ES-I3 (cell line): ENCODE measurements at regions not wholly inside any gene's neighbourhood (a gene's known extent, or its start where the extent isn't known, plus 50 kb on each side); places are given as distances from the start of the nearest gene placed in this dataset.

Experiments
- H3K36me3 ChIP-seq: 2 replicates; pipeline ENCODE4 v1.6.1; 2013; ENCODE audit warnings: mild to moderate bottlenecking, low read length, control low read depth, moderate library complexity; ENCODE audit not compliant: insufficient read depth
- H3K4me1 ChIP-seq: 2 replicates; pipeline ENCODE4 v1.6.1; 2013; ENCODE audit warnings: mild to moderate bottlenecking, control low read depth, low read length; ENCODE audit not compliant: insufficient read depth
- H3K9ac ChIP-seq: 2 replicates; pipeline ENCODE4 v1.6.1; 2013; ENCODE audit warnings: low read depth, mild to moderate bottlenecking, low read length, moderate library complexity
- H3K9me3 ChIP-seq: 2 replicates; pipeline ENCODE4 v1.6.1; 2013; ENCODE audit warnings: mild to moderate bottlenecking, low read length, moderate library complexity; ENCODE audit not compliant: control insufficient read depth, insufficient read depth

- Histone ChIP-seq H3K4me1 (peaks cover 5% of the 10 kb centered on the region; the same call in 1 of the 2 replicates), H3K9ac (no peak overlapping the region), H3K36me3 (no peaks in the 10 kb centered on the region), H3K9me3 (no peaks in the 10 kb centered on the region)
Measured at GRCh38 chr13:59568306-59568705, 595.4 kb downstream of the DIAPH3 start.

- no peak overlapping the region for H3K9ac ChIP-seq
- peaks cover 5% of the 10 kb centered on the region; the same call in 1 of the 2 replicates for H3K4me1 ChIP-seq
- H3K36me3 ChIP-seq = no peaks in the 10 kb centered on the region
- H3K9me3 ChIP-seq = no peaks in the 10 kb centered on the region
Measured at GRCh38 chr13:59570204-59570603, 593.5 kb downstream of the DIAPH3 start.

DNA sequence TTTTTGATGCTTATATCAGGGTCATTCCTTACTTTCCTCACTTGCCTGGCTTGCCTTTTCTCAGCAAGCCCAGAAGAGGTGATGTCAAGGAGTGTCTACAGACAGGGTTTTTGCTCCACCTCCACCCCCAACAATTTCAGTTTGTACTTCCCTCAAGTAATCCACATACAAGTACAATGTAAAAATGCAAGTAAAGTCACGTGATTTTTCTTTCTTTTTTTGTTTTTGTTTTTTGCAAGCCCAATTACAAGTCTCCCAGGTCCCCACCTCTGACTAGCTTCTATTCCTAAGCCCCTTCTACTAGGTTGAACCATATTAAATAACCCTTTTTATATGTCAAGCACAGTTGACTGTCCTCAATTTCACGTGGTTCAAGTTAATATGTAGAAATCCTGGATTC is 579.6 kb downstream of the DIAPH3 start:
- Histone ChIP-seq H3K4me1 (peaks cover 29% of the 10 kb centered on the region), H3K36me3 (no peaks in the 10 kb centered on the region), H3K9me3 (no peaks in the 10 kb centered on the region), H3K9ac (no peak overlapping the region)

GRCh38 chr13:59584761-59585670 is 578.7 kb downstream of the DIAPH3 start:
- peaks cover 34% of the 10 kb centered on the region for H3K4me1 ChIP-seq
- H3K9ac ChIP-seq = no peak overlapping the region
- no peaks in the 10 kb centered on the region for H3K36me3 ChIP-seq
- H3K9me3 ChIP-seq = no peaks in the 10 kb centered on the region

DNA sequence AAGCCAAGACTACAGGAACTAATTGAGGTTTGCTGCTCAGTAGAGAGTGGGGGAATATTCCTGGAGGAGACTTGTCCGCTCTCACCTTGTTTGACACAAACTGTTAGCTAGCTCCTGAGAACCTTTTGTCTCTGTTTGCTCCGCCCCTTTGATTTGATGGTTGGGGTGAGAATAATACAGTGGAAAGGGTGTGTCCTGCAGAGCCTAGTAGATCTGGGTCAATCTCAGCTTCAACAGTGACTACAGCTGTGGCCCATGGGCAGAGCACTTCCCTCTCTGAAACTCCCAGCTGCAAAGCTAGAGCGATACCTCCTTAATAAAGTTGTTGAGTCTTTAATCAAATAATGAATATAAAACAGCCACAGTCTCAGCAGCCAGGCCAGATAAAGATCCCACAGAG is 576.7 kb downstream of the DIAPH3 start:
- Histone ChIP-seq H3K9me3 (no peaks in the 10 kb centered on the region), H3K4me1 (peaks cover 34% of the 10 kb centered on the region), H3K36me3 (no peaks in the 10 kb centered on the region), H3K9ac (no peak overlapping the region)

DNA sequence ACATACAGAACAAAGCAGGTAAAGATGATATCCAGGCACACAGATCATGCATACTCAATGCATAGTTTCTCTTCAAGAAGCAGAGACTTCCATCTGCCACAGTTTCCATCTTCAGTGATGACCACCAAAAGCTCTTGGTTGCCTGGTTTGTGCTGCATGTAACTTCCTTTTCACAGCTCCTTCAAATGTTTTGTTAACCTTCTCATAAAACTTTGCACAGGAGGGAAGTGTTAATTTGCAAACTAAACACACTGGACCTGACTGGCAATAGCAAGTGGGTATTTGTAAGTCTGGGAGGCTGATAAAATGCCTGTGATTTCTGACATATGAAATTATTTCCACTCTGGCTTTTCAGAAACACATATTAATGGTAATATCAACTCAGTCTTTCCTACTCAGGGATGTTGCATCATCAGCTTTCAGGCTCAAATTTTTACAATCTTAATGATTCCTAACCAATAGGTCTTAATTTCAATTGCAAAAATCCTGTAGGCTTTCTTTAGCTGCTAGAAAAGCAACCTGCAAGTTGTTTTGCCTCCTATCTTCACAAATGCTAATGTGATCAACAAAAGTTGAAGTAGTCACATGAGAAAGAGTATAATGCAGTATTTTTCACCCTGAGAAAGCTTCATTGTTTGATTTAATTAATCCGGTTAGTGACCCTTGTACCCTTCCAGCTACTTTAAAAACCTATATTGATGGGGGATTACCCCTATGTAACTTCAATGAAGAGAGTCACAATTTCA is 575.6 kb downstream of the DIAPH3 start:
- no peaks in the 10 kb centered on the region for H3K9me3 ChIP-seq
- no peaks in the 10 kb centered on the region for H3K36me3 ChIP-seq
- no peak overlapping the region for H3K9ac ChIP-seq
- peaks cover 34% of the 10 kb centered on the region for H3K4me1 ChIP-seq

GRCh38 chr13:59588717-59589067 is 575.0 kb downstream of the DIAPH3 start:
- Histone ChIP-seq H3K9ac (no peak overlapping the region), H3K9me3 (no peaks in the 10 kb centered on the region), H3K4me1 (peaks cover 34% of the 10 kb centered on the region), H3K36me3 (no peaks in the 10 kb centered on the region)

GRCh38 chr13:59601993-59602392 is 561.7 kb downstream of the DIAPH3 start:
- Histone ChIP-seq H3K36me3 (no peaks in the 10 kb centered on the region), H3K9me3 (no peaks in the 10 kb centered on the region; the same call in 1 of the 2 replicates), H3K9ac (no peak overlapping the region), H3K4me1 (no peaks in the 10 kb centered on the region)

DNA sequence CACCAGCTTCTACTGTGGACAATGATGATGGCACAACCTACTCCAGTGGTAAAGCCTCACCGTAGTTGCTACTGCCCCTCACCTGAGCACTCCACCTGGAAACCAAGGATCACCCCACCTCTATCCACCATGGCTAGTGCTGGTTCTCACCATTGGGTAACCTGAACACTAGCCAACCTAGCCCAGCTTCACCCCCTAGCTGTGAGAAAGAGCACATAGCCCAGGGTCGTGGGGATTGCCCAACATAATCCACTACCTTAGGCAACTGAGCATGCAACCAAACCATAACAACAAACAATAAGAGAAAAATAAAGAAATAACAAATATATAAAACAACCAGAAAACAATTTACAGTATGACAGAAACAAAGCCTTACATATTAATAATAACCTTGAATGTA is 560.1 kb downstream of the DIAPH3 start:
- Histone ChIP-seq H3K36me3 (no peaks in the 10 kb centered on the region), H3K9me3 (no peaks in the 10 kb centered on the region; the same call in 1 of the 2 replicates), H3K9ac (no peak overlapping the region), H3K4me1 (peaks cover 13% of the 10 kb centered on the region)

DNA sequence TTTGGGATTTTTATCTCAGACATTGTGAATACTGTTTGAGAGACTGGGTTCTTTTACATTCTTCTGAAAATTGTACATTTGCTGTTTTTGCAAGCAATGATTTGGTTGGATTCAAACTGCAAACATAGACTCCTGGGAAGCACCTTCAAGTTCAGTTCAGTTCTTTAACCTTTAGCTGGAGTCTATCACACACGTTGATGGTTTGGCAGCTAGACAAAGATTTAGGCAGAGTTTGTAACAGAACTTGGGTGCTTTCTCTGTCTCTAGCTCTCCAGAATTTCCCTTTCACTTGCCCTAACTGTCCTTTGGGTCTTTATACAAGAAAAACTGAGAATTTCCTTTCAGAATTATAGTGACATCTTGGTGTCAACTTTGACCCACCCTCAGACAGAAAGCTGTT is 556.6 kb downstream of the DIAPH3 start:
- H3K4me1 ChIP-seq = peaks cover 16% of the 10 kb centered on the region
- no peak overlapping the region for H3K9ac ChIP-seq
- no peaks in the 10 kb centered on the region for H3K36me3 ChIP-seq
- no peaks in the 10 kb centered on the region for H3K9me3 ChIP-seq

DNA sequence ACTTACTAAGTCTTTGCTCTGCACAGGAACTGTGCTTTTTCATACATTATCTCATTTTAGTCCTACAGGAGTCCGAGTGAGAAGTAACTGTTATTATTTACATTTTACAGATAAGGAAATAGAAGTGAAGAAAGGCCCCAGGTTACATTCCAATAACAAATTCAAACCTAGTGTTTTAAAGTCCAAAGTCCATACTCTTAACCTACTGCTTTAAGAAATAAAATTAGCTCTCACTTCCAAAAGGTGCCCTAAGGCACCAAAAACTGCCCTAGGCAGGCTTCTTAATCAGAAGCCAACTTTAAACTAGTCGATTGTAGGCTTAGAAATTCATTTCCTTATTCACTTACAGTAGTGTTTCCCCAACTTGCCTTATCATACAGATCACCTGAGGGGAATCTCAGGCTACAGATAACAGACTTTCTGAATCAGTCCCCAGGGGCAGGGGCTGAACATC is 555.9 kb downstream of the DIAPH3 start:
- Histone ChIP-seq H3K4me1 (peaks cover 18% of the 10 kb centered on the region), H3K9ac (no peak overlapping the region), H3K9me3 (no peaks in the 10 kb centered on the region), H3K36me3 (no peaks in the 10 kb centered on the region)

DNA sequence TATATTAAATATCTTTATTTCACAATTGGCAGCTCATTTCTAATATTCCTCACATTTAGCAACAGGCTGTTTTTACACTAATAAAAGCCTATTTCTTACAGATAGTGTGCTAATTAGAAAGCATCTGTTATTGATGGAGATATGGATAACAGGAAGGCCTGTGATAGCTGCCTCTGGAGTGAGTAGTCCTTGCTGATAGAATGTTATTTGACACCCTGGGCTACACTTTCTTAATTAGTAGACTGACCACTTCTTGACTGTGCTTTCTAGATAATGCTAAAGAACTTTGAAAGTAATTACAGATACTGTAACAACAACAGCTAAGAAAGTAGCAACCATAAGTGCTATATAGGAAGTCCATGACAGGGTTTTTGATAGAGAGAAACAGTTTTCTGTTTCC is 554.3 kb downstream of the DIAPH3 start:
- H3K9ac ChIP-seq = no peak overlapping the region
- peaks cover 18% of the 10 kb centered on the region for H3K4me1 ChIP-seq
- no peaks in the 10 kb centered on the region for H3K36me3 ChIP-seq
- H3K9me3 ChIP-seq = no peaks in the 10 kb centered on the region
